Keratinocyte (primary cell): ENCODE measurements at regions not wholly inside any gene's neighbourhood (a gene's known extent, or its start where the extent isn't known, plus 50 kb on each side); places are given as distances from the start of the nearest gene placed in this dataset.

Experiments used
- DNase-seq: peaks from one replicate; pipeline ENCODE4 v3.0.0-alpha.2; 2011; ENCODE audit warnings: low read depth, missing footprints, low spot score
- FAIRE-seq: peaks from 2 replicates; lab custom pipeline; 2011; peaks lifted over from hg19 to GRCh38; lab: Jason Lieb, UNC
- H2AFZ ChIP-seq: 2 replicates; pipeline ENCODE4 v1.6.0; 2012; ENCODE audit warnings: low read length, control low read depth, inconsistent platforms; ENCODE audit not compliant: control insufficient read depth
- H3K27ac ChIP-seq: 2 replicates; pipeline ENCODE4 v1.5.1; 2011; ENCODE audit warnings: low read length; ENCODE audit not compliant: control insufficient read depth, insufficient read depth
- H3K27me3 ChIP-seq: 3 replicates; pipeline ENCODE4 v1.6.0; 2011; ENCODE audit warnings: low read length; ENCODE audit not compliant: control insufficient read depth, insufficient read depth; ENCODE audit errors: extremely low read depth
- H3K36me3 ChIP-seq, 2 experiments: 2 replicates in 1 of 2; 3 replicates in 1 of 2; pipeline ENCODE4 v1.5.1; 2011; ENCODE audit warnings: low read length in 2 of 2, mild to moderate bottlenecking in 1 of 2; ENCODE audit not compliant: control insufficient read depth in 2 of 2, insufficient read depth in 2 of 2; ENCODE audit errors: extremely low read depth in 1 of 2
- H3K4me1 ChIP-seq: 3 replicates; pipeline ENCODE4 v1.5.1; 2011; ENCODE audit warnings: low read length; ENCODE audit not compliant: control insufficient read depth, insufficient read depth; ENCODE audit errors: extremely low read depth
- H3K4me2 ChIP-seq: 3 replicates; pipeline ENCODE4 v1.6.0; 2011; ENCODE audit warnings: low read depth, low read length; ENCODE audit not compliant: control insufficient read depth, insufficient read depth; ENCODE audit errors: extremely low read depth
- H3K4me3 ChIP-seq, 3 experiments: fragments of 200-600 bp in 1 of 3; sonication (generic) in 1 of 3; 2 replicates in 2 of 3; 3 replicates in 1 of 3; pipeline ENCODE4 v1.5.1; 2011 to 2016; ENCODE audit warnings: low read length in 3 of 3, mild to moderate bottlenecking in 3 of 3, control low read depth in 2 of 3, inconsistent platforms in 1 of 3, low read depth in 1 of 3, mixed read lengths in 1 of 3, mixed run types in 1 of 3, moderate library complexity in 1 of 3; ENCODE audit not compliant: control insufficient read depth in 2 of 3, insufficient read depth in 2 of 3; ENCODE audit errors: extremely low read depth in 1 of 3
- H3K79me2 ChIP-seq: 2 replicates; pipeline ENCODE4 v1.6.0; 2012; ENCODE audit warnings: low read length; ENCODE audit not compliant: control insufficient read depth, insufficient read depth
- H3K9ac ChIP-seq: 3 replicates; pipeline ENCODE4 v1.6.0; 2011; ENCODE audit warnings: low read length; ENCODE audit not compliant: control insufficient read depth, insufficient read depth; ENCODE audit errors: extremely low read depth
- H3K9me1 ChIP-seq: 3 replicates; pipeline ENCODE4 v1.6.0; 2011; ENCODE audit warnings: low read length; ENCODE audit not compliant: control insufficient read depth, insufficient read depth; ENCODE audit errors: extremely low read depth
- H3K9me3 ChIP-seq: 2 replicates; pipeline ENCODE4 v1.5.1; 2012; ENCODE audit warnings: low read depth, low read length; ENCODE audit not compliant: control insufficient read depth
- H4K20me1 ChIP-seq: 3 replicates; pipeline ENCODE4 v1.6.0; 2011; ENCODE audit warnings: low read length; ENCODE audit not compliant: control insufficient read depth, insufficient read depth; ENCODE audit errors: extremely low read depth
- EZH2 ChIP-seq: IDR thresholded peaks from one replicate; pipeline ENCODE4 v1.6.1; 2012; ENCODE audit warnings: inconsistent platforms, mild to moderate bottlenecking, low read length, moderate library complexity
- dilution Hi-C: fragments of 300-500 bp; cut with MboI; formaldehyde crosslinking; loops from one replicate; pipeline ENCODE4 v1.7.0; 2020; ENCODE audit warnings: low sequenced_read_pairs; ENCODE audit not compliant: extremely low pct_ligation_motif_present
- TF ChIP-seq, protein P1 (sequence below), 3 experiments: IDR thresholded peaks in 1 of 3; conservative IDR thresholded peaks in 1 of 3; optimal IDR thresholded peaks in 1 of 3; 2 replicates in 2 of 3; 3 replicates in 1 of 3; pipeline versions ENCODE3 to v1.5.1; 2011; ENCODE audit warnings: low read length in 3 of 3, mild to moderate bottlenecking in 3 of 3, moderate library complexity in 2 of 3, control low read depth in 1 of 3, inconsistent platforms in 1 of 3; ENCODE audit not compliant: insufficient read depth in 2 of 3; ENCODE audit errors: extremely low read depth in 1 of 3

DNA sequence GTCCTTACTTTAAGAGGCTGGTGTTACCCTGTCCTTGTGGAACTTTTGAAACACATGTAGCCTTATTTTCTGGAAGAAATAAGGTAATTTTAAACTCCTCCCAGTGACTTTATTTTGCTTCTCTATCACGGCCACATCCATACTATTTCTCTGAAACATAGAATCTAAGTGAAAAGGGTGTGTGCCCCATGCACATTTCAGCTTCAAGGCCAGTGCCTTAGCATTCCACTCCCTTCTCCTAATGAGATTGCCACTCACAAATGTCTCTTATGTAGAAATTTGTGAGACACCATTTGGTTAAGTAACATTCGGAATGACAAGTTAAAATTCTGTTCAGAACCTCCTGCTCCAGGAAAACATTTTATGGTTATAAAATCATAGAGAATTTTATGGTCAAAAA lies 562.7 kb downstream of the TUSC7 start:
- dilution Hi-C loops: no loop called here
- TF ChIP-seq EZH2: no peak
- TF ChIP-seq, protein P1, sequence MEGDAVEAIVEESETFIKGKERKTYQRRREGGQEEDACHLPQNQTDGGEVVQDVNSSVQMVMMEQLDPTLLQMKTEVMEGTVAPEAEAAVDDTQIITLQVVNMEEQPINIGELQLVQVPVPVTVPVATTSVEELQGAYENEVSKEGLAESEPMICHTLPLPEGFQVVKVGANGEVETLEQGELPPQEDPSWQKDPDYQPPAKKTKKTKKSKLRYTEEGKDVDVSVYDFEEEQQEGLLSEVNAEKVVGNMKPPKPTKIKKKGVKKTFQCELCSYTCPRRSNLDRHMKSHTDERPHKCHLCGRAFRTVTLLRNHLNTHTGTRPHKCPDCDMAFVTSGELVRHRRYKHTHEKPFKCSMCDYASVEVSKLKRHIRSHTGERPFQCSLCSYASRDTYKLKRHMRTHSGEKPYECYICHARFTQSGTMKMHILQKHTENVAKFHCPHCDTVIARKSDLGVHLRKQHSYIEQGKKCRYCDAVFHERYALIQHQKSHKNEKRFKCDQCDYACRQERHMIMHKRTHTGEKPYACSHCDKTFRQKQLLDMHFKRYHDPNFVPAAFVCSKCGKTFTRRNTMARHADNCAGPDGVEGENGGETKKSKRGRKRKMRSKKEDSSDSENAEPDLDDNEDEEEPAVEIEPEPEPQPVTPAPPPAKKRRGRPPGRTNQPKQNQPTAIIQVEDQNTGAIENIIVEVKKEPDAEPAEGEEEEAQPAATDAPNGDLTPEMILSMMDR (optimal IDR thresholded peaks at IDR 0.05 in 1 of 3, IDR thresholded peaks at IDR 0.05 in 1 of 3, conservative IDR thresholded peaks at IDR 0.05 in 1 of 3; ENCODE audit: extremely low read depth in 1 of 3, insufficient read depth in 2 of 3, low read length in 3 of 3): no peak

DNA sequence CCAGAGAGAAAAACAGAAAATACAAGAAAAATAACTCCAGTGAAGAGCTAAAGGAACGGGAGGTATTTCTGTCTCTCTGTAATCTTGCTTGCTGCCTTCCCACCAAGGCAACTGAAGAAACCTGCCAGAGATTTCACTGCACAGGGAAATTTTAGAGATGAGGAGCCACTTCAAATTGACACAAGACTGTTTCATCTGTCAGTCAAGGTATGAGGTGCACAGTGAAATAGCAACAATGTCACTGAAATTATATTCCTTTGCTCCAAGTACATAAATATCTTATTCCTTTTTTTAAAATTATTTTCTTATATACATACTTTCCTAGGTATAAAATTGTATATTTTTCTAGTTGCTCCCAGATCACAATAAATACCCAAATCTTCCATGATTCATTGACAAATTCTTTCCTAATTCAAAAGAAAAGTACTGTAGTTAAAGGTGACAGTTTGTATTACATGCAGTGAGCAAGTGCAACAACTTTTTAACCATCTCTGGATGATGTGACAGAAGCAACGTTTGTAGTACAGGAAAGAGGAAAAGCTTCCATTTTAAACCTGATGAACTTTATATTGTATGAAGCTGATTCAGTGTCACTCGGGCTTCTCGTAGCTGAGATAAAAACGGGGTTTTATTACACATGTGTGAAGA lies 563.4 kb downstream of the TUSC7 start:
- H3K9me1 ChIP-seq: no peaks in the 10 kb centered on the region
- dilution Hi-C loops: no loop called here
- no peak overlapping the region for H3K4me3 ChIP-seq
- H3K36me3 ChIP-seq: no peaks in the 10 kb centered on the region
- no peak for FAIRE-seq
- no peak overlapping the region for H3K9ac ChIP-seq
- no peak overlapping the region for H3K27ac ChIP-seq
- TF ChIP-seq EZH2: no peak
- TF ChIP-seq, protein P1 (optimal IDR thresholded peaks at IDR 0.05 in 1 of 3, IDR thresholded peaks at IDR 0.05 in 1 of 3, conservative IDR thresholded peaks at IDR 0.05 in 1 of 3; ENCODE audit: extremely low read depth in 1 of 3, insufficient read depth in 2 of 3, low read length in 3 of 3): no peak
- H3K4me2 ChIP-seq: no peak overlapping the region
- H3K9me3 ChIP-seq: no peaks in the 10 kb centered on the region
- H2AFZ ChIP-seq: no peak overlapping the region
- H3K79me2 ChIP-seq: no peaks in the 10 kb centered on the region
- H3K27me3 ChIP-seq: no peaks in the 10 kb centered on the region
- no peak for DNase-seq
- no peaks in the 10 kb centered on the region for H3K4me1 ChIP-seq
- H4K20me1 ChIP-seq: no peaks in the 10 kb centered on the region

More for the DNA sequence above, 562.7 kb downstream of the TUSC7 start:
- no peak overlapping the region for H3K9ac ChIP-seq
- H3K79me2 ChIP-seq: no peaks in the 10 kb centered on the region
- H3K36me3 ChIP-seq: no peaks in the 10 kb centered on the region
- no peaks in the 10 kb centered on the region for H3K27me3 ChIP-seq
- FAIRE-seq (no peak), DNase-seq (no peak)
- H3K9me1 ChIP-seq: no peaks in the 10 kb centered on the region
- H3K27ac ChIP-seq: no peak overlapping the region
- H3K4me2 ChIP-seq: no peak overlapping the region
- H3K4me3 ChIP-seq: no peak overlapping the region
- no peak overlapping the region for H2AFZ ChIP-seq
- H3K9me3 ChIP-seq: no peaks in the 10 kb centered on the region
- no peaks in the 10 kb centered on the region for H4K20me1 ChIP-seq
- H3K4me1 ChIP-seq: no peaks in the 10 kb centered on the region
